ENCODE measurements at regions not wholly inside any gene's neighbourhood (a gene's known extent, or its start where the extent isn't known, plus 50 kb on each side); places are given as distances from the start of the nearest gene placed in this dataset.
A peak's percentile ranks its signal among the peaks of the same experiment; 100 is the strongest.

GRCh38 chr10:29109707-29110571 lies 178.9 kb upstream of the LYZL1 start:
- DNase-seq, result no peak

- DNase-seq, result no peak
These were observed 175.8 kb upstream of the LYZL1 start for GRCh38 chr10:29112827-29113615.

GRCh38 chr10:29113616-29113945 lies 175.3 kb upstream of the LYZL1 start:
- no peak for DNase-seq

- no peak for DNase-seq
These were observed 174.7 kb upstream of the LYZL1 start for GRCh38 chr10:29114141-29114540.

- DNase-seq, result no peak
These were observed 171.1 kb upstream of the LYZL1 start for GRCh38 chr10:29117781-29118180.

- peak in 6 of 51 donors; percentile 1 to 30 (median 7) for DNase-seq
These were observed 169.5 kb upstream of the LYZL1 start for GRCh38 chr10:29119374-29119773.

- DNase-seq, result no peak
These were observed 168.7 kb upstream of the LYZL1 start for GRCh38 chr10:29120216-29120615.

- no peak for DNase-seq
These were observed 164.0 kb upstream of the LYZL1 start for GRCh38 chr10:29124864-29125263.

GRCh38 chr10:29127037-29127700 lies 161.7 kb upstream of the LYZL1 start:
- no peak for DNase-seq

GRCh38 chr10:29127731-29128130 lies 161.1 kb upstream of the LYZL1 start:
- no peak for DNase-seq

- no peak for DNase-seq
These were observed 158.6 kb upstream of the LYZL1 start for GRCh38 chr10:29130190-29130673.

GRCh38 chr10:29131952-29132547 lies 156.8 kb upstream of the LYZL1 start:
- DNase-seq, result peak in 2 of 51 donors; percentile 3 to 4

GRCh38 chr10:29132551-29133111 lies 156.2 kb upstream of the LYZL1 start:
- DNase-seq, result peak in 1 of 51 donors; percentile 8

GRCh38 chr10:29135337-29135736 lies 153.5 kb upstream of the LYZL1 start:
- DNase-seq, result no peak

GRCh38 chr10:29136411-29136810 lies 152.5 kb upstream of the LYZL1 start:
- DNase-seq, result no peak

- DNase-seq, result no peak
These were observed 148.7 kb upstream of the LYZL1 start for GRCh38 chr10:29140151-29140550.

GRCh38 chr10:29140991-29141390 lies 147.9 kb upstream of the LYZL1 start:
- DNase-seq, result no peak

- DNase-seq, result no peak
These were observed 147.1 kb upstream of the LYZL1 start for GRCh38 chr10:29141761-29142160.

GRCh38 chr10:29142516-29143314 lies 146.2 kb upstream of the LYZL1 start:
- no peak for DNase-seq

- DNase-seq, result no peak
These were observed 144.7 kb upstream of the LYZL1 start for GRCh38 chr10:29144126-29144525.
